HEK293 (cell line): ENCODE measurements at regions not wholly inside any gene's neighbourhood (a gene's known extent, or its start where the extent isn't known, plus 50 kb on each side); places are given as distances from the start of the nearest gene placed in this dataset.

ENCODE experiments used
- CTCF ChIA-PET: fragments of 350-600 bp; formaldehyde crosslinking; extraction: SDS; loops from one replicate; lab custom pipeline; 2021; ENCODE audit warnings: antibody characterized with exemption; lab: Yijun Ruan, JAX
- POLR2A ChIA-PET: fragments of 300-600 bp; formaldehyde crosslinking; extraction: SDS; loops from one replicate; lab custom pipeline; 2020; ENCODE audit warnings: antibody characterized with exemption, inconsistent platforms; lab: Yijun Ruan, JAX
- H3K27ac ChIP-seq: fragments of 200-500 bp; sonication (Bioruptor generic); 2 replicates; pipeline ENCODE4 v1.5.1; 2014; ENCODE audit warnings: low read depth, low read length, control low read depth, inconsistent platforms; ENCODE audit errors: extremely low read depth
- H3K36me3 ChIP-seq, 2 experiments: fragments of 200-500 bp in 1 of 2; sonication (Bioruptor generic) in 1 of 2; 1 replicate in 1 of 2; 2 replicates in 1 of 2; pipeline ENCODE4 v1.5.1; 2014 to 2017; ENCODE audit warnings: inconsistent platforms in 2 of 2, low read length in 2 of 2; ENCODE audit not compliant: control insufficient read depth in 2 of 2, insufficient read depth in 1 of 2
- H3K4me1 ChIP-seq: fragments of 200-500 bp; sonication (Bioruptor generic); 2 replicates; pipeline ENCODE4 v1.5.1; 2014; ENCODE audit warnings: mild to moderate bottlenecking, low read length, inconsistent platforms; ENCODE audit not compliant: control insufficient read depth, insufficient read depth
- H3K4me3 ChIP-seq: 2 replicates; pipeline ENCODE4 v1.5.1; 2011; ENCODE audit warnings: low read depth, mild to moderate bottlenecking, control low read depth, low read length, moderate library complexity
- H3K9me3 ChIP-seq: fragments of 200-500 bp; sonication (Bioruptor generic); 2 replicates; pipeline ENCODE4 v1.5.1; 2014; ENCODE audit warnings: low read depth, low read length, inconsistent platforms; ENCODE audit not compliant: control insufficient read depth, insufficient read depth
- EGR2 ChIP-seq: fragments of 450-650 bp; formaldehyde crosslinking; IDR thresholded peaks from 2 replicates; pipeline ENCODE4 v1.5.1; 2016; ENCODE audit warnings: low read depth, missing biosample characterization, missing genetic modification characterization
- GLIS1 ChIP-seq: fragments of 450-650 bp; formaldehyde crosslinking; IDR thresholded peaks from 2 replicates; pipeline ENCODE4 v1.5.1; 2016; ENCODE audit warnings: missing biosample characterization, missing genetic modification characterization
- RBAK ChIP-seq: fragments of 450-650 bp; formaldehyde crosslinking; IDR thresholded peaks from 2 replicates; pipeline ENCODE4 v1.5.1; 2016; ENCODE audit warnings: missing biosample characterization, missing genetic modification characterization
- SP2 ChIP-seq: fragments of 450-650 bp; formaldehyde crosslinking; IDR thresholded peaks from 2 replicates; pipeline ENCODE4 v1.5.1; 2016; ENCODE audit warnings: missing biosample characterization, missing genetic modification characterization
- SP7 ChIP-seq: fragments of 450-650 bp; formaldehyde crosslinking; IDR thresholded peaks from 2 replicates; pipeline ENCODE4 v1.5.1; 2016; ENCODE audit warnings: missing biosample characterization, missing genetic modification characterization
- ZFP69B ChIP-seq: fragments of 450-650 bp; formaldehyde crosslinking; IDR thresholded peaks from 2 replicates; pipeline ENCODE4 v1.5.1; 2016; ENCODE audit warnings: missing biosample characterization, missing genetic modification characterization
- ZNF214 ChIP-seq: fragments of 450-650 bp; formaldehyde crosslinking; IDR thresholded peaks from 2 replicates; pipeline ENCODE4 v1.5.1; 2017; ENCODE audit warnings: missing biosample characterization, mild to moderate bottlenecking, missing genetic modification characterization, borderline replicate concordance
- ZNF24 ChIP-seq: fragments of 450-650 bp; formaldehyde crosslinking; IDR thresholded peaks from 2 replicates; pipeline ENCODE4 v1.5.1; 2016; ENCODE audit warnings: missing biosample characterization, missing genetic modification characterization
- ZNF292 ChIP-seq: fragments of 450-650 bp; formaldehyde crosslinking; IDR thresholded peaks from 2 replicates; pipeline ENCODE4 v1.5.1; 2016; ENCODE audit warnings: low read depth, missing biosample characterization, missing genetic modification characterization, borderline replicate concordance
- ZNF341 ChIP-seq: fragments of 450-650 bp; formaldehyde crosslinking; IDR thresholded peaks from 2 replicates; pipeline ENCODE4; 2016; ENCODE audit warnings: low read depth, missing biosample characterization, missing genetic modification characterization
- ZNF544 ChIP-seq: fragments of 450-650 bp; formaldehyde crosslinking; IDR thresholded peaks from 2 replicates; pipeline ENCODE4 v1.5.0; 2017; ENCODE audit warnings: missing biosample characterization, missing genetic modification characterization
- ZNF558 ChIP-seq: fragments of 450-650 bp; formaldehyde crosslinking; IDR thresholded peaks from 2 replicates; pipeline ENCODE4 v1.5.1; 2016; ENCODE audit warnings: missing biosample characterization, missing genetic modification characterization
- ZNF600 ChIP-seq: fragments of 450-650 bp; formaldehyde crosslinking; IDR thresholded peaks from 2 replicates; pipeline ENCODE4 v1.5.1; 2016; ENCODE audit warnings: missing biosample characterization, missing genetic modification characterization
- ZNF654 ChIP-seq: fragments of 450-650 bp; formaldehyde crosslinking; IDR thresholded peaks from 2 replicates; pipeline ENCODE4 v1.5.1; 2016; ENCODE audit warnings: low read depth, missing biosample characterization, missing genetic modification characterization
- ZNF660 ChIP-seq: fragments of 450-650 bp; IDR thresholded peaks from 2 replicates; pipeline ENCODE4 v1.5.1; 2018; ENCODE audit warnings: missing biosample characterization, mild to moderate bottlenecking, missing genetic modification characterization
- TF ChIP-seq, protein P1 (sequence below): fragments of 450-650 bp; formaldehyde crosslinking; conservative IDR thresholded peaks from 2 replicates; pipeline ENCODE4 v1.5.1; 2016; ENCODE audit warnings: low read depth, missing biosample characterization, missing genetic modification characterization
- TF ChIP-seq, protein P2 (sequence below): fragments of 450-650 bp; formaldehyde crosslinking; IDR thresholded peaks from 2 replicates; pipeline ENCODE4 v1.5.1; 2016; ENCODE audit warnings: missing biosample characterization, missing genetic modification characterization
- TF ChIP-seq, protein P3 (sequence below): sonication (generic); formaldehyde crosslinking; IDR thresholded peaks from 2 replicates; pipeline ENCODE4 v1.8.1; 2022; ENCODE audit warnings: mild to moderate bottlenecking, moderate library complexity, missing genetic modification reagents
- TF ChIP-seq, protein P4 (sequence below): fragments of 450-650 bp; formaldehyde crosslinking; IDR thresholded peaks from 2 replicates; pipeline ENCODE4 v1.5.1; 2016; ENCODE audit warnings: missing biosample characterization, missing genetic modification characterization
- TF ChIP-seq, protein P5 (sequence below): fragments of 450-650 bp; formaldehyde crosslinking; IDR thresholded peaks from 2 replicates; pipeline ENCODE4 v1.5.1; 2017; ENCODE audit warnings: missing biosample characterization, missing genetic modification characterization
- TF ChIP-seq, protein P6 (sequence below): fragments of 450-650 bp; formaldehyde crosslinking; IDR thresholded peaks from 2 replicates; pipeline ENCODE4 v1.5.1; 2017; ENCODE audit warnings: missing biosample characterization, missing genetic modification characterization
- TF ChIP-seq, protein P7 (sequence below): fragments of 450-650 bp; formaldehyde crosslinking; IDR thresholded peaks from 2 replicates; pipeline ENCODE4 v1.5.1; 2016; ENCODE audit warnings: missing biosample characterization, missing genetic modification characterization

DNA sequence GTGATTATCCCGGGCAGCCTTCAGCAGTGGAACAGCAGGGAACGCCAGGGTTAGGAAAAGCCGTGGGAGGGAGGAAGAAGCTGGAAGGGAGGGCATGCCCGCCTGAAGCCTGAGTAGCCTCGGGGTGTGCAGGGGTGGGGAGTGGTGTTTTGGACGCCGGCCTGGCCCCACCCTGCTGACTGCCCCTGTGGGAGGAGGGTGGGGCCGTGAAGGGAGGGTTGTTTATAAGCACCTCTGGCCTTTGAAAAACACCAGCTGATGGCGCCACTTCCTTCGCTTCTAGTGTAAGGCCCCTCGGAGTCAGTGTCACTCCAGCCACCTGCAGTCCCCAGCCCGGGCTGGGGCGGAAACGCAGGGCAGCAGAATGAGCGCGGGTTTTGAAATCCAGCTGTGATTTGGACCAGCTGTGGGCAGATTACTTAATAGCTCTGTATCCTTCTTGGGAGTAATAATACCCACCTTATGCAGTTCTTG is 52.8 kb upstream of the BMP6 start:
- ChIA-PET POLR2A (interaction anchor here (1.0 kb wide), 1 partner anchor 302 kb away, joined by 3 read pairs; no protein-coding TSS in a partner anchor), CTCF (interaction anchor here (0.6 to 3.7 kb wide), 17 partner anchors 9 to 709 kb away, joined by 3 to 18 read pairs (median 3); partner anchors contain the start of genes CAGE1 and RIOK1)
- Histone ChIP-seq H3K4me1 (no peaks in the 10 kb centered on the region), H3K36me3 (no peaks in the 10 kb centered on the region), H3K4me3 (no peak overlapping the region), H3K9me3 (no peaks in the 10 kb centered on the region), H3K27ac (no peak overlapping the region)
- peak; percentile 61; the same call in 1 of the 2 replicates for TF ChIP-seq ZFP69B (tag by site-specific recombination)
- TF ChIP-seq, protein P1, sequence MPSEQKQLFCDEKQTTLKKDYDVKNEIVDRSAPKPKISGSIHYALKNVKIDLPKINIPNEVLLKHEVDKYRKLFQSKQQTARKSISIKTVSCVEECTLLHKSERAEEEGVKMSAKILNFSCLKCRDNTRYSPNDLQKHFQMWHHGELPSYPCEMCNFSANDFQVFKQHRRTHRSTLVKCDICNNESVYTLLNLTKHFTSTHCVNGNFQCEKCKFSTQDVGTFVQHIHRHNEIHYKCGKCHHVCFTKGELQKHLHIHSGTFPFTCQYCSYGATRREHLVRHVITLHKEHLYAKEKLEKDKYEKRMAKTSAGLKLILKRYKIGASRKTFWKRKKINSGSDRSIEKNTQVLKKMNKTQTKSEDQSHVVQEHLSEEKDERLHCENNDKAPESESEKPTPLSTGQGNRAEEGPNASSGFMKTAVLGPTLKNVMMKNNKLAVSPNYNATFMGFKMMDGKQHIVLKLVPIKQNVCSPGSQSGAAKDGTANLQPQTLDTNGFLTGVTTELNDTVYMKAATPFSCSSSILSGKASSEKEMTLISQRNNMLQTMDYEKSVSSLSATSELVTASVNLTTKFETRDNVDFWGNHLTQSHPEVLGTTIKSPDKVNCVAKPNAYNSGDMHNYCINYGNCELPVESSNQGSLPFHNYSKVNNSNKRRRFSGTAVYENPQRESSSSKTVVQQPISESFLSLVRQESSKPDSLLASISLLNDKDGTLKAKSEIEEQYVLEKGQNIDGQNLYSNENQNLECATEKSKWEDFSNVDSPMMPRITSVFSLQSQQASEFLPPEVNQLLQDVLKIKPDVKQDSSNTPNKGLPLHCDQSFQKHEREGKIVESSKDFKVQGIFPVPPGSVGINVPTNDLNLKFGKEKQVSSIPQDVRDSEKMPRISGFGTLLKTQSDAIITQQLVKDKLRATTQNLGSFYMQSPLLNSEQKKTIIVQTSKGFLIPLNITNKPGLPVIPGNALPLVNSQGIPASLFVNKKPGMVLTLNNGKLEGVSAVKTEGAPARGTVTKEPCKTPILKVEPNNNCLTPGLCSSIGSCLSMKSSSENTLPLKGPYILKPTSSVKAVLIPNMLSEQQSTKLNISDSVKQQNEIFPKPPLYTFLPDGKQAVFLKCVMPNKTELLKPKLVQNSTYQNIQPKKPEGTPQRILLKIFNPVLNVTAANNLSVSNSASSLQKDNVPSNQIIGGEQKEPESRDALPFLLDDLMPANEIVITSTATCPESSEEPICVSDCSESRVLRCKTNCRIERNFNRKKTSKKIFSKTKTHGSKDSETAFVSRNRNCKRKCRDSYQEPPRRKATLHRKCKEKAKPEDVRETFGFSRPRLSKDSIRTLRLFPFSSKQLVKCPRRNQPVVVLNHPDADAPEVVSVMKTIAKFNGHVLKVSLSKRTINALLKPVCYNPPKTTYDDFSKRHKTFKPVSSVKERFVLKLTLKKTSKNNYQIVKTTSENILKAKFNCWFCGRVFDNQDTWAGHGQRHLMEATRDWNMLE: no peak
- 0 out of 2 replicates have a peak, but pooled peaks have one; percentile 27 for TF ChIP-seq ZNF660
- TF ChIP-seq, protein P2, sequence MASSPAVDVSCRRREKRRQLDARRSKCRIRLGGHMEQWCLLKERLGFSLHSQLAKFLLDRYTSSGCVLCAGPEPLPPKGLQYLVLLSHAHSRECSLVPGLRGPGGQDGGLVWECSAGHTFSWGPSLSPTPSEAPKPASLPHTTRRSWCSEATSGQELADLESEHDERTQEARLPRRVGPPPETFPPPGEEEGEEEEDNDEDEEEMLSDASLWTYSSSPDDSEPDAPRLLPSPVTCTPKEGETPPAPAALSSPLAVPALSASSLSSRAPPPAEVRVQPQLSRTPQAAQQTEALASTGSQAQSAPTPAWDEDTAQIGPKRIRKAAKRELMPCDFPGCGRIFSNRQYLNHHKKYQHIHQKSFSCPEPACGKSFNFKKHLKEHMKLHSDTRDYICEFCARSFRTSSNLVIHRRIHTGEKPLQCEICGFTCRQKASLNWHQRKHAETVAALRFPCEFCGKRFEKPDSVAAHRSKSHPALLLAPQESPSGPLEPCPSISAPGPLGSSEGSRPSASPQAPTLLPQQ: 0 out of 2 replicates have a peak, but pooled peaks have one; percentile 46
- peak; percentile 90 for TF ChIP-seq EGR2
- no peak for TF ChIP-seq ZNF292 (tag by site-specific recombination)
- TF ChIP-seq, protein P3, sequence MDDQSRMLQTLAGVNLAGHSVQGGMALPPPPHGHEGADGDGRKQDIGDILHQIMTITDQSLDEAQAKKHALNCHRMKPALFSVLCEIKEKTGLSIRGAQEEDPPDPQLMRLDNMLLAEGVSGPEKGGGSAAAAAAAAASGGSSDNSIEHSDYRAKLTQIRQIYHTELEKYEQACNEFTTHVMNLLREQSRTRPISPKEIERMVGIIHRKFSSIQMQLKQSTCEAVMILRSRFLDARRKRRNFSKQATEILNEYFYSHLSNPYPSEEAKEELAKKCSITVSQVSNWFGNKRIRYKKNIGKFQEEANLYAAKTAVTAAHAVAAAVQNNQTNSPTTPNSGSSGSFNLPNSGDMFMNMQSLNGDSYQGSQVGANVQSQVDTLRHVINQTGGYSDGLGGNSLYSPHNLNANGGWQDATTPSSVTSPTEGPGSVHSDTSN (CRISPR knock-in tag): 0 out of 2 replicates have a peak, but pooled peaks have one; percentile 57
- TF ChIP-seq, protein P4, sequence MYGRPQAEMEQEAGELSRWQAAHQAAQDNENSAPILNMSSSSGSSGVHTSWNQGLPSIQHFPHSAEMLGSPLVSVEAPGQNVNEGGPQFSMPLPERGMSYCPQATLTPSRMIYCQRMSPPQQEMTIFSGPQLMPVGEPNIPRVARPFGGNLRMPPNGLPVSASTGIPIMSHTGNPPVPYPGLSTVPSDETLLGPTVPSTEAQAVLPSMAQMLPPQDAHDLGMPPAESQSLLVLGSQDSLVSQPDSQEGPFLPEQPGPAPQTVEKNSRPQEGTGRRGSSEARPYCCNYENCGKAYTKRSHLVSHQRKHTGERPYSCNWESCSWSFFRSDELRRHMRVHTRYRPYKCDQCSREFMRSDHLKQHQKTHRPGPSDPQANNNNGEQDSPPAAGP (tag by site-specific recombination): peak; percentile 93
- TF ChIP-seq, protein P5, sequence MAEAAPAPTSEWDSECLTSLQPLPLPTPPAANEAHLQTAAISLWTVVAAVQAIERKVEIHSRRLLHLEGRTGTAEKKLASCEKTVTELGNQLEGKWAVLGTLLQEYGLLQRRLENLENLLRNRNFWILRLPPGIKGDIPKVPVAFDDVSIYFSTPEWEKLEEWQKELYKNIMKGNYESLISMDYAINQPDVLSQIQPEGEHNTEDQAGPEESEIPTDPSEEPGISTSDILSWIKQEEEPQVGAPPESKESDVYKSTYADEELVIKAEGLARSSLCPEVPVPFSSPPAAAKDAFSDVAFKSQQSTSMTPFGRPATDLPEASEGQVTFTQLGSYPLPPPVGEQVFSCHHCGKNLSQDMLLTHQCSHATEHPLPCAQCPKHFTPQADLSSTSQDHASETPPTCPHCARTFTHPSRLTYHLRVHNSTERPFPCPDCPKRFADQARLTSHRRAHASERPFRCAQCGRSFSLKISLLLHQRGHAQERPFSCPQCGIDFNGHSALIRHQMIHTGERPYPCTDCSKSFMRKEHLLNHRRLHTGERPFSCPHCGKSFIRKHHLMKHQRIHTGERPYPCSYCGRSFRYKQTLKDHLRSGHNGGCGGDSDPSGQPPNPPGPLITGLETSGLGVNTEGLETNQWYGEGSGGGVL (tag by site-specific recombination): peak; percentile 49
- TF ChIP-seq SP7: peak; percentile 34; the same call in 1 of the 2 replicates
- TF ChIP-seq SP2 (tag by site-specific recombination): peak; percentile 51
- TF ChIP-seq ZNF214 (tag by site-specific recombination): no peak
- TF ChIP-seq ZNF654 (tag by site-specific recombination): peak; percentile 40
- no peak for TF ChIP-seq RBAK (tag by site-specific recombination)
- no peak for TF ChIP-seq ZNF544
- peak; percentile 71 for TF ChIP-seq GLIS1 (tag by site-specific recombination)
- TF ChIP-seq ZNF558: no peak
- TF ChIP-seq, protein P6, sequence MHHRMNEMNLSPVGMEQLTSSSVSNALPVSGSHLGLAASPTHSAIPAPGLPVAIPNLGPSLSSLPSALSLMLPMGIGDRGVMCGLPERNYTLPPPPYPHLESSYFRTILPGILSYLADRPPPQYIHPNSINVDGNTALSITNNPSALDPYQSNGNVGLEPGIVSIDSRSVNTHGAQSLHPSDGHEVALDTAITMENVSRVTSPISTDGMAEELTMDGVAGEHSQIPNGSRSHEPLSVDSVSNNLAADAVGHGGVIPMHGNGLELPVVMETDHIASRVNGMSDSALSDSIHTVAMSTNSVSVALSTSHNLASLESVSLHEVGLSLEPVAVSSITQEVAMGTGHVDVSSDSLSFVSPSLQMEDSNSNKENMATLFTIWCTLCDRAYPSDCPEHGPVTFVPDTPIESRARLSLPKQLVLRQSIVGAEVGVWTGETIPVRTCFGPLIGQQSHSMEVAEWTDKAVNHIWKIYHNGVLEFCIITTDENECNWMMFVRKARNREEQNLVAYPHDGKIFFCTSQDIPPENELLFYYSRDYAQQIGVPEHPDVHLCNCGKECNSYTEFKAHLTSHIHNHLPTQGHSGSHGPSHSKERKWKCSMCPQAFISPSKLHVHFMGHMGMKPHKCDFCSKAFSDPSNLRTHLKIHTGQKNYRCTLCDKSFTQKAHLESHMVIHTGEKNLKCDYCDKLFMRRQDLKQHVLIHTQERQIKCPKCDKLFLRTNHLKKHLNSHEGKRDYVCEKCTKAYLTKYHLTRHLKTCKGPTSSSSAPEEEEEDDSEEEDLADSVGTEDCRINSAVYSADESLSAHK (tag by site-specific recombination): 0 out of 2 replicates have a peak, but pooled peaks have one; percentile 31
- TF ChIP-seq ZNF600 (tag by site-specific recombination): 0 out of 2 replicates have a peak, but pooled peaks have one; percentile 29
- no peak for TF ChIP-seq ZNF24 (tag by site-specific recombination)
- TF ChIP-seq ZNF341 (tag by site-specific recombination): peak; percentile 90
- TF ChIP-seq, protein P7, sequence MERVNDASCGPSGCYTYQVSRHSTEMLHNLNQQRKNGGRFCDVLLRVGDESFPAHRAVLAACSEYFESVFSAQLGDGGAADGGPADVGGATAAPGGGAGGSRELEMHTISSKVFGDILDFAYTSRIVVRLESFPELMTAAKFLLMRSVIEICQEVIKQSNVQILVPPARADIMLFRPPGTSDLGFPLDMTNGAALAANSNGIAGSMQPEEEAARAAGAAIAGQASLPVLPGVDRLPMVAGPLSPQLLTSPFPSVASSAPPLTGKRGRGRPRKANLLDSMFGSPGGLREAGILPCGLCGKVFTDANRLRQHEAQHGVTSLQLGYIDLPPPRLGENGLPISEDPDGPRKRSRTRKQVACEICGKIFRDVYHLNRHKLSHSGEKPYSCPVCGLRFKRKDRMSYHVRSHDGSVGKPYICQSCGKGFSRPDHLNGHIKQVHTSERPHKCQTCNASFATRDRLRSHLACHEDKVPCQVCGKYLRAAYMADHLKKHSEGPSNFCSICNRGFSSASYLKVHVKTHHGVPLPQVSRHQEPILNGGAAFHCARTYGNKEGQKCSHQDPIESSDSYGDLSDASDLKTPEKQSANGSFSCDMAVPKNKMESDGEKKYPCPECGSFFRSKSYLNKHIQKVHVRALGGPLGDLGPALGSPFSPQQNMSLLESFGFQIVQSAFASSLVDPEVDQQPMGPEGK (tag by site-specific recombination): peak; percentile 66; the same call in 1 of the 2 replicates
